ENCODE measurements at regions not wholly inside any gene's neighbourhood (a gene's known extent, or its start where the extent isn't known, plus 50 kb on each side); places are given as distances from the start of the nearest gene placed in this dataset.

- no peak for DNase-seq (ENCODE audit: low spot score)
Measured at GRCh38 chr4:14868426-14869395, 133.6 kb upstream of the CPEB2 start.

- DNase-seq (ENCODE audit: low spot score), result peak; percentile 63
Measured at GRCh38 chr4:14871676-14872430, 130.4 kb upstream of the CPEB2 start.

- no peak for DNase-seq (ENCODE audit: low spot score)
Measured at GRCh38 chr4:14874990-14875389, 127.3 kb upstream of the CPEB2 start.

DNA sequence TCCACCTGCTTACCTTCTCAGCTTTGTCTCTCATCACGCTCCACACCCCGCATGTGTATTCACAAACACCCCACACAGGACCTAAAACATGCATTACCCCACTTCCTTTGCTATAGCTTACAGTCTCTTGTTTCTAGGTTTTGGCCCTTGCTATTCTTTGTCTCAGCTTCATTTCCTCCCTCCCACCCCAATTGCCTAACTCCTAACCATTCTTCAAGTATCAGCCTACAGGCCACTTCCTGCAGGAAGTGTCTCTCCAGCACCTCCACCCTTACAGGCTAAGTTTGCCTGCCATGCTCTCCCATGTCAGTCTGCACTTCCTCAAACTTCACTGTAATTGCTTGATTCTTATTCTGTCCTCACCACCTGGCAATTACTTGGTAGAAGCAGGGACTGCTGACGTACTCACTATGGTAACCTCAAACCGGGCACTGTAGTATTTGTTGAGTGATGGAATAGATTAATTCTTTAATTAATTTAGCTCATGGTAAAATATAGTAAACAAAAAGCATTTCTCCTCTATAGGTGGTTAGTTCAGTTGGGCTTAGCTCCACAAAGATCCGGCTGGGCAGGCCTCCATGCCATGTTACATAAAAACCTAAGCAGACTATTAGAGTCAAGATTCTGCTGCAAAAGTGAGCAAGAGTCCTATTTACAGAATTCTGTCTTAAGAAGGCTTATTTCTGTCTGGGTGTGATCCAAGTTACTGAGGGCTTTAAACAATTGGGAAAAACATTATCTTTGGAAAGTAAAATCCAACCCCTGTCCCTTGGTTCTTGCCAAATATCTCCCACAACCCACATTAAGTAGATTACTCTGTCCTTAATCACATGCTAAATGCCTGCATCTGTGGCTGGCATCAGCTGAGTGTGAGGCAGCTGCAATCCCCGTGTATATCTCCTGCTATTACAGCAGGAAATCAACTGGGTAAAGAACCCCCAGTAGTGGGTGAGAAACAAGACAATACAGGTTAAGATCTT is 124.7 kb upstream of the CPEB2 start:
- DNase-seq (ENCODE audit: low spot score), result no peak

- DNase-seq (ENCODE audit: low spot score), result no peak
Measured at GRCh38 chr4:14878681-14879080, 123.6 kb upstream of the CPEB2 start.

DNA sequence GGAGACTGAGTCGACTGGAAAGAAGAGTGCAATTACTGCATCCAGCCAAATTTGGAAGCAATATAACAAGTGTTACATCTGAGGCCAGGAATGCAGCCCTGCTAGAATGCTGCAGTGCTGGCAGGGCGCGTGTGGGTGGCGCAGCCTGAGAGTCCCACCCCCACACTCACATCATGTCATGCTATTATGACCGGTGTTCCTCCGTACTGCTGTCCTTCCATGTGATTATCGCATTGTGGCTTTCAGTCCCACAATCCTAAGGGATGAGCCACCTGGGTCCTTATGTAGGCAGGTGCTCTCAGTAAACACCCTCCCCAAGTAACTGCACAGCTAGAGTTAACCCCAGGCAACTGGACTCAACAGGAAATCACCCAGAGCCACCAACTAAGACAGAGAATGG is 122.6 kb upstream of the CPEB2 start:
- DNase-seq (ENCODE audit: low spot score), result peak; percentile 81

DNA sequence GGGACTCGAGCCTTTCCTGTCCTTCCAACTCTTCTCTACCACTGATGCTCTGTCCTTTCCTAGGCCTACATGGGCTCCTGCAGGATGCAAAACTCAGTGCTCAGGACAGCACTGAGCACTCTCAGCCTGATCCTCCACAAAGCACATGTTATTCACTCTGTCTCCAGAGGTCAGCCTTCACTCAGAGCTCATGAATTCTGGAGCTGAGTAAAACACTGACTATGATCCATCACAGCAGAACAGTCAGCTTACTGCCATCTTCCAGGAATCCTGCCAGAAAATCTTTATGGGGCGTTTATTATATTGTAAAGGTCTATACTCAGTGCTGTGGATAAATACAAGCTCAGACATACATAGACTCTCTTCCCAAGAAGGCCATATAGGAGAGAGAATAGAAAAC is 121.5 kb upstream of the CPEB2 start:
- no peak for DNase-seq (ENCODE audit: low spot score)

- DNase-seq (ENCODE audit: low spot score), result no peak
Measured at GRCh38 chr4:14883166-14883565, 119.1 kb upstream of the CPEB2 start.

- no peak for DNase-seq (ENCODE audit: low spot score)
Measured at GRCh38 chr4:14883661-14884060, 118.6 kb upstream of the CPEB2 start.

DNA sequence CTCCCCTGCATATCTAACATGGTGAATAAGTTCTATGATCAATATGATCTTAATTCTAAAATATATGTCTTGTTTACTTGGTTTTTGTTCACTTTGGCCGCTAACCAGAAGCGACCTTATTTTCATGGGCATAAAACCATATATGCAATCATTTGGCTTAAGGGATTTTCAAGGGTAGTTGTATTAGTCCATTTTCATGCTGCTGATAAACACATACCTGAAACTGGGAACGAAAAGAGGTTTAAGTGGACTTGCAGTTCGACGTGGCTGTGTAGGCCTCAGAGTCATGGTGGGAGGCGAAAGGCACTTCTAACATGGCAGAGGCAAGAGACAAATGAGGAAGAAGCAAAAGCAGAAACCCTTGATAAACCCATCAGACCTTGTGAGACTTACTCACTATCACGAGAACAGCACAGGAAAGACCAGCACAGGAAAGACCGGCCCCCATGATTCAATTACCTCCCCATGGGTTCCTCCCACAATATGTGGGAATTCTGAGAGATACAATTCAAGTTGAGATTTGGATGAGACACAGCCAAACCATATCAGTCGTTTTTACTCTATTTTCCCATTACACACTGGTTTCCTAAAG is 114.3 kb upstream of the CPEB2 start:
- DNase-seq (ENCODE audit: low spot score), result no peak

DNA sequence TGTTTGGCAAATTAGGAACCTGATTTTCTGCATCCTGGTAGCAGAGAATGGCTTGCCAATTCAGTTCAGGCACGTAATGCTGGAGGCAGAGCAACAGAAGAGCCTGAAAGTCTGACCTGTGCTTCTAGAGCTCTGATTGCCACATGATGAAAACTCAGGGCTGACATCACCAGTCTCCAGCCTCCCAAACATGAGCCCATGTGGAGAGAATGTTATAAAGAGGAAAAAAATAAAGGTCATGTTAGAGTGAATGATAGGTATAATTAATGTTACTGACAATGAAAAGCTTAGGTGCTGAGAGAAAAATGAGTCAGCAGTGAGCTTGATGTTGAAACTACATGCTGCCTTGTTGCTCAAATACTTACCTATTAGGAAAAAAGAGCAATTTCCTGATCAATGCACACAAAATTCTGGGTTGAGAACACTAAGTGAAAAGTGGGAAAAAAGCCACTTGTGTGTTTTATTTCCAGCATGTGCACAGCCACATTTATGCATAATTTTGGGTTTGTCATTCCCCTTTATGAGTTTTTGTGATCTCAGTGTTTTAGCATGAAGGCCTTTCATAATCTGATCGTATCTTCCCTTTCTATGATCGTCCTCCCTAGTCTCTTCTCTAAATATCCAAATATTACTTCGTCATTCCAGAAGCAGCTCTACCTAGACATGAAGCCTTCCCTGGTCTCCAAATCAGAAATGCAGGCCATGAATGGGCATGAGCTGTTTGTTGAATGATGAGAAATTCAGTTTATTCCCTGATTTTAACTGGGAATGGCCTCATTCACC is 113.3 kb upstream of the CPEB2 start:
- DNase-seq (ENCODE audit: low spot score), result no peak

DNA sequence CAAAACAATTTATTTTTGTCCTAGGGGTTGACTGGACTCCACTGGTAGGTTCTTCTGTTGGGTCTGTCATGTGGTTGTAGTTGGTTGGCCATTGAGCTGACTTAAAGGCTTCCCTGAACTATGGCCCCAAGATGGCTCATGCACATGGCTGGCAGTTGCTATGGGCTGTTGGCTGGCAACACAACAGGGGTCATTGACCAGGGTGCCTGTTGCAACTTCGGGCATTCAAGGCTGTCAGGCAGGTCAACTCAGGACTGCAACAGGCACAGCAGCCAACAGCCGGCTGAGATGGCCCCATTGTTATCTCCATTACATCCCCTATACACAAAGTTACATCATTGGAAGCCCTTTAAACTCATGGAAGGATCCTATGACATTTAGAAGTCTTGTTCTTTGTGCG is 109.7 kb upstream of the CPEB2 start:
- DNase-seq (ENCODE audit: low spot score), result no peak

DNA sequence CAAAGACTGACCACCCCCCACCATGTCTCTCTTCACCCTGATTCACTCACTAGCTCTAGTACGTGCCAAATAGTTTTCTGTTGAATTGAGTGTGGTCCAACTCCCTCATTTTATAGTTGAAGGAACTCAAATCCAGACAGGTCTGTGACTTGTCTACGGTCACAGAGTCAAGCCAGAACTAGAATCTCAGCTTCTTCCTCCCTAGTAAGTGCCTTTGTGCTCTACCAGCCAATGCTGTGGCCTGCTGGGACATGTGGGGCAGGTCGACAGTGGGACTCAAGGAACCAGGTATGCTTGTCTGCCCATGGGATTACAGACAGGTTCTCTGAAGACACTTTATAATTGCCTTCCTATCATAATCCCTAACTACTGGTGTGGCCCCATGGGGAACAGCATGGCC is 108.6 kb upstream of the CPEB2 start:
- DNase-seq (ENCODE audit: low spot score), result no peak

GRCh38 chr4:14894392-14895292 is 107.6 kb upstream of the CPEB2 start:
- no peak for DNase-seq (ENCODE audit: low spot score)

DNA sequence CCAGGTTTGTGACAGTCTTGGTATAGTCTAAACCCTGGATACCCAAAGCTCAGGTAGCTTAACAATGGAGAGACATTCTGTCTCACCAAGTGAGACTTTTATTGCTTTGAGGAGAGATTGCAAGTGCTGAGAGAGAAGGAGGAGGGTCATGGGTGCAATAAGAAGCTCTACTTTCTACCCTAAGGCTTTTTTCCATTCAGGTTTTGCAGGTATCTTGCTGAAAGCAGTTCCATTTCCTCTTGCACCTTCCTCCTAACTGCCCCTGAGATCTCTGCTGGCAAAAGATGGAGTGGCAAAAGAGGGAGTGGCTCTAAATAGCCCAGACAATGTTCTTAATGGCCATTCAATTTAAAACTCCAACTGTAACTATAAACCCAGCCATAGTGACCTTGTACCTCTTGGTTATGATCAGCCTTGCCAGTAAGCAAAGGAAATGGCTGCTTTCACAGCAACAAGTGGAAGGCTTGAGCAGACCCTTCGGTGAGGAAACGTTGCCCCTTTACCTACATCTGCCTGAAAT is 105.6 kb upstream of the CPEB2 start:
- no peak for DNase-seq (ENCODE audit: low spot score)

- DNase-seq (ENCODE audit: low spot score), result peak; percentile 47
Measured at GRCh38 chr4:14897217-14897616, 105.1 kb upstream of the CPEB2 start.

DNA sequence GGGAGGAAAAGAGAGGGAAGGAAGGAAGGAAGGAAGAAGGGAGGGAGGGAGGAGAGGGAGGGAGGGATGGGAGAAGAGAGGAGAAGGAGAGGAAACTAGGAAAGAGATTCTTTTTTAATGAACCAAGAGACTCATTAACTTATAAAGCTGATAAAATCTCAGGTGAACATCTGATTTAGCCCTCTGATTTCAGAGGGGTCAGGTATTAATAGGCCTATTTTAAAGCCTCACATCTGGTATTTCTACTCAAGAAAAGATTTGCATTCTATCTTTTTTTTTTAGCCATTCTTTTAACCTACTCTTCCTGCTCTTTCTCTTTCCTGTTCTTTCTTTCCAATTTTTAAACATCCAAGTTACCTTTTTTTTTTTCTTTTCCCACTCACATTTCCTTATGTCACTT is 103.3 kb upstream of the CPEB2 start:
- DNase-seq (ENCODE audit: low spot score), result no peak

- DNase-seq (ENCODE audit: low spot score), result no peak
Measured at GRCh38 chr4:14902342-14902741, 99.9 kb upstream of the CPEB2 start.

- DNase-seq (ENCODE audit: low spot score), result no peak
Measured at GRCh38 chr4:14903321-14903720, 99.0 kb upstream of the CPEB2 start.
